ENCODE measurements at regions not wholly inside any gene's neighbourhood (a gene's known extent, or its start where the extent isn't known, plus 50 kb on each side); places are given as distances from the start of the nearest gene placed in this dataset.
"Not testable (repeated sequence)": the region's sequence is repeated elsewhere in the genome, so short reads cannot be mapped to it uniquely, and the experiment has no call there.

GRCh38 chr1:90349510-90349909, 354.6 kb downstream of the ZNF326 start:
- CTCF ChIA-PET, result interaction anchor here (0.6 kb wide), 1 partner anchor 75 kb away, joined by 3 read pairs; no protein-coding TSS in a partner anchor
- TF ChIP-seq POLR2A (IDR thresholded peaks at IDR 0.05; ENCODE audit: low read length), result no peak
- no peak for TF ChIP-seq ZC3H11A (IDR thresholded peaks at IDR 0.05)
- no peak for TF ChIP-seq TFCP2L1 (CRISPR knock-in tag; IDR thresholded peaks at IDR 0.05)
- no peak for TF ChIP-seq EHF (CRISPR knock-in tag; IDR thresholded peaks at IDR 0.05)
- no peak for TF ChIP-seq HOXA7 (CRISPR knock-in tag; IDR thresholded peaks at IDR 0.05)
- TF ChIP-seq HOXB5 (CRISPR knock-in tag; IDR thresholded peaks at IDR 0.05), result no peak
- no peak for TF ChIP-seq ELK1 (IDR thresholded peaks at IDR 0.05; ENCODE audit: low read depth, low read length)
- no peak for TF ChIP-seq NFE2L2 (conservative IDR thresholded peaks at IDR 0.05; ENCODE audit: low read length)
- no peak for TF ChIP-seq HDAC2 (IDR thresholded peaks at IDR 0.05)
- no peak for TF ChIP-seq HOXB13 (CRISPR knock-in tag; IDR thresholded peaks at IDR 0.05; ENCODE audit: low read depth)
- TF ChIP-seq PBX3 (IDR thresholded peaks at IDR 0.05), result no peak
- TF ChIP-seq ESRRA (IDR thresholded peaks at IDR 0.05; ENCODE audit: borderline replicate concordance, low read length), result no peak
- TF ChIP-seq MYC (IDR thresholded peaks at IDR 0.05; ENCODE audit: borderline replicate concordance, low read length), result no peak
- no peak for TF ChIP-seq ZSCAN20 (CRISPR knock-in tag; IDR thresholded peaks at IDR 0.05)
- no peak for TF ChIP-seq SMC3 (IDR thresholded peaks at IDR 0.05)
- no peak for TF ChIP-seq NR3C1 (IDR thresholded peaks at IDR 0.05)
- POLR2A ChIA-PET, result no interaction called here
- FAIRE-seq (no peak), DNase-seq (ENCODE audit: low read depth in 1 of 2, low spot score in 1 of 2) (no peak), ATAC-seq (no peak)
- H3K4me3 ChIP-seq, result no peak overlapping the region
- 0 out of 3 replicates have a peak, but pooled peaks cover 2% of the 10 kb centered on the region for H3K9me3 ChIP-seq
- H3K4me1 ChIP-seq, result no peaks in the 10 kb centered on the region
- H3K4me2 ChIP-seq, result no peak overlapping the region
- 64% methylated on average over 2 of the region's 4 CpGs for WGBS (ENCODE audit: missing lambda C conversion rate)
- no peak overlapping the region for H3K27ac ChIP-seq

GRCh38 chr1:90348934-90349333, 354.0 kb downstream of the ZNF326 start:
- DNase-seq (ENCODE audit: low read depth in 1 of 2, low spot score in 1 of 2) (no peak), ATAC-seq (no peak), FAIRE-seq (no peak)
- ChIA-PET CTCF (interaction anchor here (0.6 kb wide), 1 partner anchor 75 kb away, joined by 3 read pairs; no protein-coding TSS in a partner anchor), POLR2A (no interaction called here)
- TF ChIP-seq ESRRA (IDR thresholded peaks at IDR 0.05; ENCODE audit: borderline replicate concordance, low read length), result no peak
- TF ChIP-seq CBX2 (IDR thresholded peaks at IDR 0.05; ENCODE audit: borderline replicate concordance, low read depth), result no peak
- TF ChIP-seq MYC (IDR thresholded peaks at IDR 0.05; ENCODE audit: borderline replicate concordance, low read length), result no peak
- TF ChIP-seq E2F6 (IDR thresholded peaks at IDR 0.05; ENCODE audit: borderline replicate concordance, low read depth), result no peak
- TF ChIP-seq POLR2AphosphoS2 (conservative IDR thresholded peaks at IDR 0.05; ENCODE audit: low read length), result no peak
- no peak for TF ChIP-seq ELK1 (IDR thresholded peaks at IDR 0.05; ENCODE audit: low read depth, low read length)
- no peak for TF ChIP-seq PHF8 (IDR thresholded peaks at IDR 0.05; ENCODE audit: borderline replicate concordance, low read depth)
- TF ChIP-seq EHF (CRISPR knock-in tag; IDR thresholded peaks at IDR 0.05), result no peak
- Histone ChIP-seq H3K4me3 (no peak overlapping the region), H3K4me2 (no peak overlapping the region), H3K27ac (no peak overlapping the region), H3K4me1 (no peaks in the 10 kb centered on the region), H3K9me3 (0 out of 3 replicates have a peak, but pooled peaks cover 2% of the 10 kb centered on the region)
- WGBS (ENCODE audit: missing lambda C conversion rate), result 0% methylated on average over 1 of the region's 1 CpG

- H3K27ac ChIP-seq; FAIRE-seq; CTCF ChIA-PET; POLR2A ChIA-PET; DNase-seq (ENCODE audit: low read depth in 1 of 2, low spot score in 1 of 2); H3K4me3 ChIP-seq; H3K4me2 ChIP-seq; ATAC-seq; H3K9me3 ChIP-seq; H3K4me1 ChIP-seq: not testable (repeated sequence)
- 6% methylated on average over 2 of the region's 2 CpGs for WGBS (ENCODE audit: missing lambda C conversion rate)
Measured at GRCh38 chr1:90348459-90348858, 353.5 kb downstream of the ZNF326 start.
